ENCODE measurements at regions not wholly inside any gene's neighbourhood (a gene's known extent, or its start where the extent isn't known, plus 50 kb on each side); places are given as distances from the start of the nearest gene placed in this dataset.

- no peak for TF ChIP-seq CTCF (IDR thresholded peaks at IDR 0.05; ENCODE audit: control insufficient read depth, extremely low read depth, insufficient read depth)
- no peak overlapping the region for H3K4me3 ChIP-seq (ENCODE audit: low read depth, low read length)
- DNase-seq (ENCODE audit: low read depth) = no peak
Measured at GRCh38 chr6:223763-224162, 68.5 kb upstream of the DUSP22 start.

GRCh38 chr6:224350-224749, 67.9 kb upstream of the DUSP22 start:
- TF ChIP-seq CTCF (IDR thresholded peaks at IDR 0.05; ENCODE audit: control insufficient read depth, extremely low read depth, insufficient read depth) = no peak
- DNase-seq (ENCODE audit: low read depth) = no peak
- H3K4me3 ChIP-seq (ENCODE audit: low read depth, low read length) = no peak overlapping the region

DNA sequence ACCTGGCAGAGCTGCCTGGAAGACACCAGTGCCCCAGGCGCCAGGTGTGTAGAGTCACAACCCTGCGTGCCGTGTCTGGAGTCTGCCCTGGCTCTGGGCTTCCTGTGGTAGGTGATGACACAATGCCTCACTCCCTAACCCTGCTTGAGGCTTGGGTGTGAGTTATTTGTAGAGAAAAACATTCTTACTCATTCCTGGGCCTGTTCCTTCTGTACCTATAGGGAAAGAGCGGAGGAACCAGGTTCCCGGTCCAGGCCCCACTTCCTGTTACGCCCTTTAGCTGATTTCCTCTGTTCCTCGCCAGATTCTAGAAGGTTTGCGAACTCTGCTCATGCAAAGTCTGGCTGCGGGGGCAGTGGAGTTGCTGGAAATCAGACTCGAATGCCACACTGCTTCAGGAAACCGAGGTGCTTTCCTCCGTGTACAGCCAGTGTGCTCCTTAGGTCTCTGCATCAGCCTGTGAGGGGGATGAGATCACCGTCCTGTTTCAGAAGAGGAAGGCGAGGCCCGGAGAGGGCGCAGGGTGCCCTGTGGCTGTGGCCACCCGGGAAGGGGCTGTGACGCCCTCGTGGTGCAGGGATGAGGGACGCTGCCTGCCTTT, 67.1 kb upstream of the DUSP22 start:
- no peak for TF ChIP-seq CTCF (IDR thresholded peaks at IDR 0.05; ENCODE audit: control insufficient read depth, extremely low read depth, insufficient read depth)
- no peak overlapping the region for H3K4me3 ChIP-seq (ENCODE audit: low read depth, low read length)
- DNase-seq (ENCODE audit: low read depth) = no peak

DNA sequence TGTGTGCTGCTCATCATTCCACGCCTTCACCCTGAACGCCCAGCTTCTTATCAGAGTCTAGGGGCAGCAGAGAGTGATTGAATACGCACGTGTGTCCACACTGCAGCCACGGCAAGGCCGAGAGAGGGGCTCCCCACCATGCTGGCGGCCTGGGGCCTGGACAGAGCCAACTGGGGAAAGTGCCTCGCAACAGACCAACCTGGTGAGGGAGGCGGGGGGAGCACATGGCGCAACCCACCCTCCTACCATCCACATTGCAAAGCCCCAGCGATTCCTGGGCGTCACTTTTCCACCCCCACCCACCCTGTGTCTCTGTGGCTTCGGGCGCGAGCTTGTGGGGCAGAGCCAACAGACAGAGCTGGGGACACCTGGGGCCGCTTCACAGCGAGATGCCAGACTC, 66.4 kb upstream of the DUSP22 start:
- no peak for TF ChIP-seq CTCF (IDR thresholded peaks at IDR 0.05; ENCODE audit: control insufficient read depth, extremely low read depth, insufficient read depth)
- H3K4me3 ChIP-seq (ENCODE audit: low read depth, low read length) = no peak overlapping the region
- DNase-seq (ENCODE audit: low read depth) = no peak

DNA sequence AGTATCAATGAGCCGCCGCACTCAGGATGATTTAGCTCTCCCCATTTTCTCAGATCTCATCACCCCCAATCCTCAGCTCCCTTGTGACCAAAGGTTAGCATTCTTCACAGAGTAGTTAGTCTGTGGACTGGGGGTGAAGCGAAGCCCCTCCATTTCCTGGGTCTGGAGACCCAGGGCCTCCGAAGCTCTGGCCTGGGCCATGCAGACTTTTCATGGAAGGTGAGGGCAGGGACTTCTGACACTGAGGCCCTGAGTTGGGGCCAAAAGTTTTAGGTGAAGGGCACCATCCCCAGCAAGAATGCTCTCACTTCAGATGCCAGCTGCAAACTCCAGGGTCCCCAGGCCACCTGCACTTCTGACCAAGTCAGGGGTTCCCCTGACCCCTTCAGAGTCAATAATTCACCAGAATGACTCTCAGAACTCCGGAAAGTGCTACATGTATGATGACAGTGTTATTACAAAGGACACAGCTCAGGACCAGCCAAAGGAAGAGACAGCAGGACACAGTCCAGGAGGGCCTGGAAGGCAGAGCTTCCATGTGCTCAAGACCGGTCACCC, 65.7 kb upstream of the DUSP22 start:
- no peak overlapping the region for H3K4me3 ChIP-seq (ENCODE audit: low read depth, low read length)
- no peak for DNase-seq (ENCODE audit: low read depth)
- TF ChIP-seq CTCF (IDR thresholded peaks at IDR 0.05; ENCODE audit: control insufficient read depth, extremely low read depth, insufficient read depth) = no peak

GRCh38 chr6:227074-227782, 65.1 kb upstream of the DUSP22 start:
- DNase-seq (ENCODE audit: low read depth) = no peak
- no peak for TF ChIP-seq CTCF (IDR thresholded peaks at IDR 0.05; ENCODE audit: control insufficient read depth, extremely low read depth, insufficient read depth)
- H3K4me3 ChIP-seq (ENCODE audit: low read depth, low read length) = no peak overlapping the region

All from LNCaP clone FGC (cell line).